HL-60 (cell line): ENCODE measurements at regions not wholly inside any gene's neighbourhood (a gene's known extent, or its start where the extent isn't known, plus 50 kb on each side); places are given as distances from the start of the nearest gene placed in this dataset.

Experiments
- CTCF ChIP-seq: IDR thresholded peaks from one replicate; pipeline ENCODE4 v1.5.1; 2011; ENCODE audit warnings: low read length, control low read depth, inconsistent platforms; ENCODE audit not compliant: insufficient read depth
- GABPA ChIP-seq: IDR thresholded peaks from 2 replicates; pipeline ENCODE4 v1.6.1; 2012; ENCODE audit warnings: low read depth

GRCh38 chr1:869499-870244 is 54.1 kb upstream of the SAMD11 start:
- TF ChIP-seq CTCF (peak; percentile 20), GABPA (no peak)
